ENCODE measurements at regions not wholly inside any gene's neighbourhood (a gene's known extent, or its start where the extent isn't known, plus 50 kb on each side); places are given as distances from the start of the nearest gene placed in this dataset.

DNA sequence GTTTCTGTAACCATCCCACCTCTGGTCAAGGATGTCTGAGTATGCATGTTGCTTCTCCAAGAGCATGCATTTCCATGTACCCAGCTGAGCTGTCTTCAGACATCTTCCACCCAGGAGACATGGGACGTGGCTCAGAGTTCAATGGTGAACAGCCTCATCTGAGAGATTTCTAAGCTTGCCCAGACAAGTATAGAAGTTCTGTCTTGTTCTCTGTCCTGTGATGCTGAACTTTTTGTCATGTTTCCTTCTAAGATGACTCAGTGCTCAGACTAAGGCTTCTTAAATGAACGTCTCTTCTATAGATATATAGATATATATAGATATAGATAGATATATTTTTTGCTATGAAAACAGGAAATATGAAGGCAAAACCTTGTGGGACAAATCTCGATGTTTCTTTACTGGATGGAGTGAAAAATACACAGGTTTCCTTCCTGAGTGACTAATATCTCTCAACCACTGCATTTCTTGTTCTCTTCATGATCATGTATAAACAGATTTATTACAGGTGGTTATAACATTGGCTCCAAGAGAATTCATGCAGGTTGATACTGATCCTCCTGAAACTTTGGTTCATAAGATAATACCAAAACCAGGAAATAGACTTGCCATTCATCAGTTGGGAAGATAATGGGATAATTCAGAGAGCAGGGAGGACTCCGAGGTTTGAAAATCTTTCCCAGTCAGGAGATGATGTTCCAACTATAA, 168.2 kb downstream of the ZNF518B start:
- DNase-seq (ENCODE audit: low read depth, low spot score), result no peak

DNA sequence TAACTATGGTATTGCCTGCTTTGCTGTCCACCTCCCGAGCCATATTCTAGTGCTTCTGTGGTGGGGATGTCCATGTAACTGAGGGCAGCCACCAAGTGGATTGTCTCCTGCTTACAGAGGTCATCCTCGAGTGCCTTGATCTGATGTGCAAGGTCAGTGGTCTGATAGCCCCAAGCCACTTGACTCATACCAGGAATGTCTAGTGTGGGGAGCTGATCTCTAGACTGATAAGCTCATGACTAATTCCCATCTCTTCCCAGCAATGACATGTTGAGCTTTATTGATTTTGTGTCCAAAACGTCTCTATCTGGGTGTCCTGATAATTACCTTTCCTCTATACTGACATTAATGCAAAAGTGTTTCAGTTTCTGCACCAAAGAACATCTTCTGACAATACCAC, 168.4 kb upstream of the WDR1 start:
- no peak for DNase-seq (ENCODE audit: low read depth, low spot score)
- H3K4me3 ChIP-seq (ENCODE audit: low read length), result no peak overlapping the region

More for the DNA sequence above, 168.2 kb downstream of the ZNF518B start:
- H3K4me3 ChIP-seq (ENCODE audit: low read length), result no peak overlapping the region

DNA sequence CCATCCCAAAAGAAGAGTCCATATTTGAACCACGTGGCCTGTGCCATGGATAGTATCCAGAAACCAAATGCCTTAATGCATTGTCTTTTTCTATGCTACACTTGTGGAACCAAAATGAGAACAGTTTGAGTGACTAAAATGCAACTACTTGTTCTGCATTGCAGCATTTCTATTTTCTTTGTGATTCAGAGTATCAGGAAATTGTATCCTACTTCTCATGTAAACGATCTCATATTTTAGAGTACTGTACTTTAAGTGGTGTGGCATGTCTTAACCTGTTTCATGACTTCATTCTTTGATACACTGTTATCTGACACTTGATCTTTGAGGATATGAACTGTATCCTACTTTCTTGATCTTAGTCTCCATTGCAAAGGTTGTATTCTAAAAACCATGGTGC, 167.2 kb upstream of the WDR1 start:
- H3K4me3 ChIP-seq (ENCODE audit: low read length), result no peak overlapping the region
- DNase-seq (ENCODE audit: low read depth, low spot score), result no peak

DNA sequence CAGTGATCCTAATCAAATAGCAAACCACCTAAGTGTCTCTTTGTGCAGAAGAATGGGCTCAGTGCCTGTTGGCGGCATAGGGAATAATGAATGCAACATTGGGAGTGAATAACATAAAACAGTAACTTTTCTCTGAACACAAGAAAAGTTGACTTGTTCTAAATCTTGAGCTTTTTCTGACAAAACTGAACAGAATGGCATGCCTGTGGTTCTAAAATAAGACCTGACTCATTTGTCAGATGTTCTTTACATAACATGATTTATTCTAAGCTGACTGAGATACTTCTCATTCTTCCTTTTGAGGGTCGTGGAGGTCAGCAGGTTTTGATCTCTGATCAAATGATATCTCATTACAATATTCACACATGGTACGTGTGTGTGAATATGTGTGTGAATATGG, 165.4 kb upstream of the WDR1 start:
- H3K4me3 ChIP-seq (ENCODE audit: low read length), result no peak overlapping the region
- no peak for DNase-seq (ENCODE audit: low read depth, low spot score)

DNA sequence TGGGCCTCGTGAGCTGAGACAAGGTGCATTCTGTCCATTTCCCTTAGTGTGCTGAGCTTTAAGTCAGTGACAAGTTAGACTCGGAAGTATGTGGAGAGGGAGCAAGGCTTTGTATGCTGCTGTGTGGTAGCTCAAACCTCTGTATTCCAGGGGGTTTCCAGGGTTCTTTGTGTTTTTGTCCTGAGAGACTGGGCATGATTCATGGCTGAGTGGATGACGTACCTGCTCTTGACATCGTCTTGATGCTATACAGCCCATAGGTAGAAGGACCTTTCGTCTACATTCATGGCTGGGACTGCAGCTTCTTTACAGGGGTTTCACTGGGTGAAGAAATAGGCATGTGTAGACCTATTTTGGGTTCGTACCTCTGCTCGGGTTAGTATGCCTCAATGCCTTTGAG, 162.7 kb upstream of the WDR1 start:
- no peak overlapping the region for H3K4me3 ChIP-seq (ENCODE audit: low read length)
- DNase-seq (ENCODE audit: low read depth, low spot score), result no peak

DNA sequence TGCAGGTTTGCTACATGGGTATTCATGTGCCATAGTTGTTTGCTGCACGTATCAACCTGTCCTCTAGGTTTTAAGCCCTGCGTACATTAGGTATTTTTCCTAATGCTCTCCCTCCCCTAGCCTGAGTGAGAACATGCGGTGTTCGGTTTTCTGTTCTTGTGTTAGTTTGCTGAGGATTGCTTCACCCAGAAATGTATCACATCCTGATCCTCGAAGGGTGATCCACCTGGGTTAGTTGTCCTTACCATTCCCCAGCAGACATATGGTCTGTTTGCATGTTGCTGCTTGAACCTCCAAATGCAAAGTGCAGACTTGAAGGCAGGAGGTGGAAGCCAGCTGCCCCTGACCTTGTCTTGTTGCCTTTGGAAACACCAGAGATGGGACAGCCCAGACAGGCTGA, 161.5 kb upstream of the WDR1 start:
- no peak for DNase-seq (ENCODE audit: low read depth, low spot score)

DNA sequence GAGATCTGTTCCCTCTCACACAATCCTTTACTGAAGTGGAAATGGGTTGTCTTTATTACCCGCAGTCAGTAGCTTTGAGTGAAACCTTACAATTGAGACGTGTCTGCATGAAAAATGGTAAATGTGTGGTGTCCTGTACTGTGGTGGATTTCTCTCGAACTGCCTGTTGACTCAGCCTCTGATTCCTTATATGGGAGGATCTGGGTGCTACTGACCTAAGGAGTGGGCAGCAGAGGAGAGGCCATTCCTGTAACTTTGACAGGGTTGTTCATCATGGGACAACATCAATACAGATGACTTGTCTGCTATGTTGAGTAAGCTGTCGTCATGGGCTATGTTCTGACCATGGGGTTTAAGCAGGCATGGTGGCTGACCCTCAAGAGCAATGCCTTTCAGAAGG, 159.6 kb upstream of the WDR1 start:
- DNase-seq (ENCODE audit: low read depth, low spot score), result no peak

More for the DNA sequence above, 161.5 kb upstream of the WDR1 start:
- no peak overlapping the region for H3K4me3 ChIP-seq (ENCODE audit: low read length)

GRCh38 chr4:10275696-10276095, 159.1 kb upstream of the WDR1 start:
- no peak overlapping the region for H3K4me3 ChIP-seq (ENCODE audit: low read length)
- no peak for DNase-seq (ENCODE audit: low read depth, low spot score)

More for the DNA sequence above, 159.6 kb upstream of the WDR1 start:
- no peak overlapping the region for H3K4me3 ChIP-seq (ENCODE audit: low read length)

DNA sequence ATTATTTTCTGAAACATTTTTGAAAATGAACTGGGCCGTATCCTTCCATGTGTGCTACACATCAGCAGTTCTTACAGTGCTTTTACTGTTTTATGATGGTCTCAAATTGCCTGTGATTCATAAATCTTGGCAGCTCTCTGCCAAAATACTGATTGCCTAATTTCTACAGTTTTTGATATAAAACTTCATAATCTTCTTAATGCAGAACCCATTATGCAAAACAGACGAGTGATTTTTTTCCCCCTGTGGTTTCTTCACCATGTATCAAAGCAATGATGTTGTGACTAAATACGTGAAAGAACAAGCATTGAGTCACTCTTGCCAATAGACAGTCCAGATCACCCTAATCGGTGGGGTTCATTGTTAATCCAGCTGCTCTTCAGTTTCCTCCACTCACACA, 156.4 kb upstream of the WDR1 start:
- DNase-seq (ENCODE audit: low read depth, low spot score), result no peak
- no peak overlapping the region for H3K4me3 ChIP-seq (ENCODE audit: low read length)

- no peak for DNase-seq (ENCODE audit: low read depth, low spot score)
- no peak overlapping the region for H3K4me3 ChIP-seq (ENCODE audit: low read length)
These were observed 155.9 kb upstream of the WDR1 start for GRCh38 chr4:10272511-10272910.

DNA sequence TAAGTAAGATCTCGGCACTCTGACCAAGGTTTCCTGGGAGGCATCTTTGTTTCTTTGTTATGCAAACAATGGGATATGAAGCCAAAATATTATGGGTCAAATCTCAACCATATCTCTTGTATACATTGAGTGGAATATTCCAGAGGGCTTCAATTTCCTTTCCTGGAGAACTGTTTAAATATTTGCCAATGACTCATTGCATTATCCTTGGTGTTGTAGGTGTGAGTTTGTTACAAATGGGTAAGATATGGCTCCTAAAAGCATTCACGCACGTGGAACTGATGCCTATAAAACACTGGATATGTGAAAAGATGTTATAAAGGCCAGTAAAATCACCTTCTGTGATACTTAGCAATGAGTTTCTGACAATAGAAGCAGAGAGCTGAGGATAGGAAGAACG, 150.5 kb upstream of the WDR1 start:
- DNase-seq (ENCODE audit: low read depth, low spot score), result no peak
- no peak overlapping the region for H3K4me3 ChIP-seq (ENCODE audit: low read length)

GRCh38 chr4:10260777-10261176, 144.2 kb upstream of the WDR1 start:
- no peak for DNase-seq (ENCODE audit: low read depth, low spot score)
- no peak overlapping the region for H3K4me3 ChIP-seq (ENCODE audit: low read length)

- H3K4me3 ChIP-seq (ENCODE audit: low read length), result no peak overlapping the region
- DNase-seq (ENCODE audit: low read depth, low spot score), result no peak
These were observed 143.4 kb upstream of the WDR1 start for GRCh38 chr4:10259976-10260375.

GRCh38 chr4:10256203-10256602, 139.6 kb upstream of the WDR1 start:
- no peak overlapping the region for H3K4me3 ChIP-seq (ENCODE audit: low read length)
- no peak for DNase-seq (ENCODE audit: low read depth, low spot score)

- DNase-seq (ENCODE audit: low read depth, low spot score), result no peak
- H3K4me3 ChIP-seq (ENCODE audit: low read length), result no peak overlapping the region
These were observed 137.2 kb upstream of the WDR1 start for GRCh38 chr4:10253765-10254164.

DNA sequence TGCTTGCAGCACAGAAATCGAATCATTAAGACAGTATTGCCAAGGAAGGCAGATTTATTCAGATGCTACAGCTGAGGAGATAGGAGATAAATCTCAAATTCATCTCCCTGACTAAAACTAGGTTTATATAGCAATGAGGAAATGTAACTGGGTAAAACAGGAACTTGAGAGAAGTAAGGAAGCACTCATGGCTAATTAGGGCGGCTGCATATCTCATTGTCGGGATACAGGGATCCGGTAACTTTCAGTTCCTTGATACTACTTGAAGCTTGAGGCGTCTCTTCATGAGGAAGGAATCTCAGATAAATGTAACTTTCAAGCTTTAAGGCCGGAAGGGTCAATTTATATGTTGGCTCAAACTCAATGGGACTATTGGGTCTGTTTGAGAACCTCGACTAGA, 129.2 kb upstream of the WDR1 start:
- no peak for DNase-seq (ENCODE audit: low read depth, low spot score)
- H3K4me3 ChIP-seq (ENCODE audit: low read length), result no peak overlapping the region

- H3K4me3 ChIP-seq (ENCODE audit: low read length), result no peak overlapping the region
- no peak for DNase-seq (ENCODE audit: low read depth, low spot score)
These were observed 127.3 kb upstream of the WDR1 start for GRCh38 chr4:10243856-10244255.

DNA sequence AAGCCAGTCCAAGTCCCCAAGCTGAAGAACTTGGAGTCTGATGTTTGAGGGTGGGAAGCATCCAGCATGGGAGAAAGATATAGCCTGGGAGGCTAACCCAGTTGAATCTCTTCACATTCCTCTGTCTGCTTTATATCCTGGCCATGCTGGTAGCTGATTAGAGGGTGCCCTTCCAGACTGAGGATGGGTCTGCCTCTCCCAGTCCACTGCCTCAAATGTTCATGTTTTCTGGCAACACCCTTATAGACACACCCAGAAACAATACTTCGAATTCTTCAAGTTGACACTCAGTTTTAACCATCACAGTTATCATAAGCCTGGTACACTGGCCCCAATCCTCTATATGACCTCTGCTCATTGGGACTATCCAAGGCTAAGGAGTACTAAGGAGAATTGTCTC, 124.1 kb upstream of the WDR1 start:
- no peak for DNase-seq (ENCODE audit: low read depth, low spot score)
- no peak overlapping the region for H3K4me3 ChIP-seq (ENCODE audit: low read length)

GRCh38 chr4:10239982-10240654, 123.5 kb upstream of the WDR1 start:
- DNase-seq (ENCODE audit: low read depth, low spot score), result no peak
- no peak overlapping the region for H3K4me3 ChIP-seq (ENCODE audit: low read length)

DNA sequence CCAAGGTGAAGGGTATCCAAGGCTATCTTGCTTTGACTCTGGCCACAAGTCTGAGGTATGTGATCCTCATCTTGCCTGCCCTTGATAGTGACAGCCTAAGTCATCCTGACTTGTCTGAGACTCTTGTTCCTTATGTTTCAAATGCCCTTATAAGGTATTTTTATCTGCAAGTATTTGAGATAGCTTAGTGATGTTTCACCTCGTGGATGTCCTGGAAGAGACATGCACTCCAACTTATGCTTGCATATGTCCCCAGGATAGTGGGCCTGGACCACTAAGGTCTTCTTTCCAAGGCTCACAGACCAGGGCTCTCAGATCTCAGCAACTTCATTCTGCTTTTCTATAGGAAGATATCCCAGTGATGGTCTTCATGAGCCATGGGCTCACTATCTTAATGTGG, 120.5 kb upstream of the WDR1 start:
- no peak overlapping the region for H3K4me3 ChIP-seq (ENCODE audit: low read length)
- no peak for DNase-seq (ENCODE audit: low read depth, low spot score)

DNA sequence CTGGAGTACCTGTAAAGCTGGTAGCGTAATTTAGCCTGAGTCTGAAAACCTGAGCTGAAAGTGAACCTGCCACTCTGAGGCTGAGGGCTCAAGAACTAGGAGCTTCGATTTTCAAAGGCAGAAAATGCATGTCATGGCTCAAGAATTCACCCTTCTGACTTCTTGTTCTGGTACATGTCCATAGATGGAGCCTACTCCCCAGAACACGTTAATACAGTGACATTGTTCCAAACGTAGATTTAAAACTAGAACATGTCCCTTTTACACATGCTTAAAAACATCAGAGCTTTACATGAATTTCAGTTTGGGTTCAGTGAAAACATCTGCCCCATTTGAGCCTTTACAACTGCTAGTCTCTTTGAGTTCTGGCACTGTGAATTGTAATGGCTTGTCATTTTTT, 115.5 kb upstream of the WDR1 start:
- DNase-seq (ENCODE audit: low read depth, low spot score), result no peak
- no peak overlapping the region for H3K4me3 ChIP-seq (ENCODE audit: low read length)

All from Jurkat, Clone E6-1 (cell line).